ENCODE measurements at regions not wholly inside any gene's neighbourhood (a gene's known extent, or its start where the extent isn't known, plus 50 kb on each side); places are given as distances from the start of the nearest gene placed in this dataset.

- Mint-ChIP-seq H3K4me1 (ENCODE audit: low read depth) (no peaks in the 10 kb centered on the region), H3K27me3 (ENCODE audit: low read depth) (no peaks in the 10 kb centered on the region), H3K9me3 (ENCODE audit: low read depth) (no peaks in the 10 kb centered on the region), H3K36me3 (ENCODE audit: low read depth) (no peaks in the 10 kb centered on the region), H3K27ac (ENCODE audit: unreplicated experiment) (no peak overlapping the region), H3K4me3 (ENCODE audit: unreplicated experiment) (no peak overlapping the region)
- no peak for TF ChIP-seq CTCF (IDR thresholded peaks at IDR 0.05)
- DNase-seq (ENCODE audit: low spot score): no peak
These were observed 57.7 kb upstream of the EGR2 start for GRCh38 chr10:62873866-62874265.

GRCh38 chr10:62870866-62871265, 54.7 kb upstream of the EGR2 start:
- no peak for DNase-seq (ENCODE audit: low spot score)
- no peaks in the 10 kb centered on the region for H3K4me1 Mint-ChIP-seq (ENCODE audit: low read depth)
- H3K36me3 Mint-ChIP-seq (ENCODE audit: low read depth): no peaks in the 10 kb centered on the region
- H3K4me3 Mint-ChIP-seq (ENCODE audit: unreplicated experiment): no peak overlapping the region
- no peaks in the 10 kb centered on the region for H3K27me3 Mint-ChIP-seq (ENCODE audit: low read depth)
- no peak for TF ChIP-seq CTCF (IDR thresholded peaks at IDR 0.05)
- no peaks in the 10 kb centered on the region for H3K9me3 Mint-ChIP-seq (ENCODE audit: low read depth)
- no peak overlapping the region for H3K27ac Mint-ChIP-seq (ENCODE audit: unreplicated experiment)

GRCh38 chr10:62869958-62870357, 53.8 kb upstream of the EGR2 start:
- Mint-ChIP-seq H3K4me3 (ENCODE audit: unreplicated experiment) (no peak overlapping the region), H3K27ac (ENCODE audit: unreplicated experiment) (no peak overlapping the region), H3K9me3 (ENCODE audit: low read depth) (no peaks in the 10 kb centered on the region), H3K36me3 (ENCODE audit: low read depth) (no peaks in the 10 kb centered on the region), H3K27me3 (ENCODE audit: low read depth) (no peaks in the 10 kb centered on the region), H3K4me1 (ENCODE audit: low read depth) (no peaks in the 10 kb centered on the region)
- TF ChIP-seq CTCF (IDR thresholded peaks at IDR 0.05): no peak
- DNase-seq (ENCODE audit: low spot score): no peak

- Mint-ChIP-seq H3K27ac (ENCODE audit: unreplicated experiment) (no peak overlapping the region), H3K36me3 (ENCODE audit: low read depth) (peaks cover 4% of the 10 kb centered on the region), H3K4me3 (ENCODE audit: unreplicated experiment) (no peak overlapping the region), H3K4me1 (ENCODE audit: low read depth) (no peaks in the 10 kb centered on the region), H3K9me3 (ENCODE audit: low read depth) (no peaks in the 10 kb centered on the region), H3K27me3 (ENCODE audit: low read depth) (peaks cover 3% of the 10 kb centered on the region)
- no peak for DNase-seq (ENCODE audit: low spot score)
- TF ChIP-seq CTCF (IDR thresholded peaks at IDR 0.05): no peak
These were observed 50.8 kb upstream of the EGR2 start for GRCh38 chr10:62866941-62867340.

- Mint-ChIP-seq H3K27ac (ENCODE audit: unreplicated experiment) (no peak overlapping the region), H3K9me3 (ENCODE audit: low read depth) (no peaks in the 10 kb centered on the region), H3K36me3 (ENCODE audit: low read depth) (peaks cover 4% of the 10 kb centered on the region), H3K4me1 (ENCODE audit: low read depth) (no peaks in the 10 kb centered on the region), H3K4me3 (ENCODE audit: unreplicated experiment) (no peak overlapping the region), H3K27me3 (ENCODE audit: low read depth) (peaks cover 4% of the 10 kb centered on the region)
- TF ChIP-seq CTCF (IDR thresholded peaks at IDR 0.05): no peak
- DNase-seq (ENCODE audit: low spot score): no peak
These were observed 50.3 kb upstream of the EGR2 start for GRCh38 chr10:62866451-62866850.

Measured in chondrocyte (in vitro differentiated cells).